NCI-H82 treated with DMSO at 0.1 percent for 48 hours (cell line): ENCODE measurements at regions not wholly inside any gene's neighbourhood (a gene's known extent, or its start where the extent isn't known, plus 50 kb on each side); places are given as distances from the start of the nearest gene placed in this dataset.

ENCODE experiments used
- DNase-seq: peaks from one replicate; lab custom pipeline; 2025; ENCODE audit not compliant: unreplicated experiment; lab: John Stamatoyannopoulos, UW

- DNase-seq: no peak
These were observed 185.0 kb upstream of the CDYL start for GRCh38 chr6:4591218-4591617.

- DNase-seq: no peak
These were observed 186.9 kb upstream of the CDYL start for GRCh38 chr6:4589295-4589694.

GRCh38 chr6:4588581-4588980 lies 187.6 kb upstream of the CDYL start:
- no peak for DNase-seq

- DNase-seq: no peak
These were observed 188.0 kb upstream of the CDYL start for GRCh38 chr6:4588163-4588562.

GRCh38 chr6:4587171-4587570 lies 189.0 kb upstream of the CDYL start:
- no peak for DNase-seq

GRCh38 chr6:4586469-4586859 lies 189.7 kb upstream of the CDYL start:
- DNase-seq: no peak

GRCh38 chr6:4585682-4586468 lies 190.3 kb upstream of the CDYL start:
- DNase-seq: no peak

- DNase-seq: no peak
These were observed 191.4 kb upstream of the CDYL start for GRCh38 chr6:4584801-4585200.

- DNase-seq: no peak
These were observed 193.4 kb upstream of the CDYL start for GRCh38 chr6:4582506-4583417.

- no peak for DNase-seq
These were observed 194.5 kb upstream of the CDYL start for GRCh38 chr6:4581468-4582385.

GRCh38 chr6:4580361-4580760 lies 195.8 kb upstream of the CDYL start:
- DNase-seq: no peak

GRCh38 chr6:4577406-4577805 lies 198.8 kb upstream of the CDYL start:
- DNase-seq: no peak

GRCh38 chr6:4575714-4576113 lies 200.5 kb upstream of the CDYL start:
- no peak for DNase-seq

- DNase-seq: no peak
These were observed 202.2 kb upstream of the CDYL start for GRCh38 chr6:4574007-4574406.

- no peak for DNase-seq
These were observed 205.2 kb upstream of the CDYL start for GRCh38 chr6:4571011-4571410.

GRCh38 chr6:4568138-4568537 lies 208.1 kb upstream of the CDYL start:
- no peak for DNase-seq

- DNase-seq: no peak
These were observed 209.1 kb upstream of the CDYL start for GRCh38 chr6:4567141-4567540.

GRCh38 chr6:4565301-4566250 lies 210.6 kb upstream of the CDYL start:
- DNase-seq: no peak

- DNase-seq: no peak
These were observed 211.4 kb upstream of the CDYL start for GRCh38 chr6:4564801-4565271.

GRCh38 chr6:4563877-4564276 lies 212.3 kb upstream of the CDYL start:
- no peak for DNase-seq
